ENCODE measurements at regions not wholly inside any gene's neighbourhood (a gene's known extent, or its start where the extent isn't known, plus 50 kb on each side); places are given as distances from the start of the nearest gene placed in this dataset.

DNA sequence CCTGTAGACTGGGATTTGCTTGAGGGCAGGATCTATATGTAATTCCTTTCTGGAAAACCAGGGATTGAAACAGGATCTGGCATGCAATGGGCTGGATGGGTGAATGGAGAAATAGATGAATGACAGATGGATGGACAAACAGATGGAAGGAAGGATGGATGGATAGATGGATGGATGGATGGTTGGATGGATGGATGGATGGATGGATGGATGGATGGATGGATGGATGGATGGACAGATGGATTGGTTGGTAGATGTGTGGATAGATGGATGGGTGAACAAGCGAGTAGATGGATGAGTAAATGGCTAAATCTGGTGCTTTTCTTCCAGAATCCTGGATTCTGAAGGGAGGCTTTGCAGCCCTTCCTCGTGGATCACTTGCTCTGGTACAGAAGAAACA is 162.5 kb upstream of the SMIM23 start:
- TF ChIP-seq CTCF (IDR thresholded peaks at IDR 0.05), result no peak
- no peak for ATAC-seq (ENCODE audit: low FRiP score)
- DNase-seq (ENCODE audit: low spot score), result no peak

- no peak for DNase-seq (ENCODE audit: low spot score)
- no peak for TF ChIP-seq CTCF (IDR thresholded peaks at IDR 0.05)
Measured at GRCh38 chr5:171623551-171624097, 162.0 kb upstream of the SMIM23 start.

GRCh38 chr5:171624396-171624795 is 161.2 kb upstream of the SMIM23 start:
- ATAC-seq (ENCODE audit: low FRiP score) (no peak), DNase-seq (ENCODE audit: low spot score) (no peak)
- no peak for TF ChIP-seq CTCF (IDR thresholded peaks at IDR 0.05)

More at GRCh38 chr5:171623551-171624097, 162.0 kb upstream of the SMIM23 start:
- no peak for ATAC-seq (ENCODE audit: low FRiP score)

DNA sequence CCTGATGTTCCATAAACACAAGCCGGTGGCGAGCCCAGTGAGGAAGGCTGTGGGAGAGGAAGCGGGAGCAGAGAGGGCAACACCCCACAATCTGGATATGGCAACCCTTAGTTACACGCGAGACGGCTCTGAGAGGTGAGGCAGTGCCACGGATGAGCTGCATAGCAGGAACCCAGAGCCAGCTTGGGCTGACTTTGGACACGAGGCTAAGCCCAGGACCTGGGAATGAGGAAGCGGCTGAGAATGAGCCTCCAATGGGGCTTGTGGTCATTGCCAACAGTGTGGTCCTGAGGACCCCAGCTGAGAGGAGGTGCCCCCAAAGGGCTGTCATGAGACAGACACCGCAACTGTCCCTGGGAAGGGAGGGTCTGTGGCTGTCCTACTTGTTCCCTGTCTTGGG is 160.0 kb upstream of the SMIM23 start:
- ATAC-seq (ENCODE audit: low FRiP score) (no peak), DNase-seq (ENCODE audit: low spot score) (no peak)
- TF ChIP-seq CTCF (IDR thresholded peaks at IDR 0.05), result no peak

- ATAC-seq (ENCODE audit: low FRiP score) (no peak), DNase-seq (ENCODE audit: low spot score) (no peak)
- no peak for TF ChIP-seq CTCF (IDR thresholded peaks at IDR 0.05)
Measured at GRCh38 chr5:171627936-171628632, 157.5 kb upstream of the SMIM23 start.

DNA sequence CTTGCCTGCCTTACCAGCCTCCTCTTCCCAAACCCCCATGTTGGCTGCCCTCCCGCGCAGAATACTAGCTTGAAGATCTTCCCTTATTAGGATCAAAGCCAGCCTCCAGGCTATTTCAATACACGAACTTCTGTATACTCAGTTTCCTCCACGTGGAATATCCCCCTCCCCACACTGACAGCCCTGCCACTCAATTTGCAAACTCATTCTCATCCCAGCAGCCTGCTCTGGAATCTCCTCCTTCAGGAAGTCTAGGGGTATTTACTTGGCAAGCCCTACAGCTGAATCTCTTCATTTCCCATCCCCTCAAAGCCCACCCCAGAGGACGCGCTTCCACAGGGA is 157.0 kb upstream of the SMIM23 start:
- DNase-seq (ENCODE audit: low spot score) (no peak), ATAC-seq (ENCODE audit: low FRiP score) (no peak)
- TF ChIP-seq CTCF (IDR thresholded peaks at IDR 0.05), result no peak

- TF ChIP-seq CTCF (IDR thresholded peaks at IDR 0.05), result no peak
- ATAC-seq (ENCODE audit: low FRiP score) (no peak), DNase-seq (ENCODE audit: low spot score) (no peak)
Measured at GRCh38 chr5:171629221-171629620, 156.4 kb upstream of the SMIM23 start.
